GM18508 (cell line): ENCODE measurements at regions not wholly inside any gene's neighbourhood (a gene's known extent, or its start where the extent isn't known, plus 50 kb on each side); places are given as distances from the start of the nearest gene placed in this dataset.
"Not testable (repeated sequence)": the region's sequence is repeated elsewhere in the genome, so short reads cannot be mapped to it uniquely, and the experiment has no call there.

Experiments
- ATAC-seq: cut with Tn5 transposase; IDR thresholded peaks from one replicate; pipeline ENCODE4 v1.9.1; 2021; ENCODE audit warnings: moderate number of reproducible peaks; ENCODE audit not compliant: insufficient read depth, unreplicated experiment

DNA sequence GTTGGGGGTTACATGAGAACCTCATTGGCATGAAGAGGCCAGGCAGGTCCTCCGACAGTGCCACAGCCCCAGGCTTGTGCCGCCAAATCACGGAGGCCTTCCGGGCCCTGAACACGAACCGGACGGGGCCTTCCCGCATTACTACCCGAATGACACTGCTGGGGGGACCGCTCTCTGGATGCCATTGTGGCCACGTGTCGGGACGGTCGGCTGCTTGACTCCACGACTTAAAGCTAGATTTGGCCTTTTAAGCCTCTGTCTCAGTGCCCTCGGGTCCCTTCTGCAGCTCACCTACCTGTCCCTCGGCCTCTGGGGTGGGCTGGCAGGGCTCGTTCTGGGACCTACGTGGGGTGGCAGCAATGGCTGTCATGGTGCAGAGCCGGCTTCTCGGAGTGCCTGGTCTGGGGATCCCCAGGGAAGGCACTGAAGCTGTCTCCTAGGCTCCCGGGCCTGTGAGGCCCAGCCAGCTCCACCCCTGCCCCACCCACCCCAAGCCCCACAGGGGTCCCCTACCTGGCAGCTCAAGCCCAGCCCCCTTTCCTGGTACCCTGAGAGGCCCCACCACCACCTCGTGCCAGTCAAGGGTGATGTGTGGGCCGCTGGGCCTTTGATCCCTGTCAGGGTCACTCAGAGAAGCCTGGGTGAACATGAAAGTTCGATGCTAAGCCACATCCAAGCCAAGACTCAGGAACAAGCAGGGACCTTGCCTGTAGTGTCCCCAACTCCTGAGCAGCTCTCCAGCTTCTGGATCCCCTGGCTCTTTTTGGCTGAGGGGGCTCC is 245.8 kb upstream of the SGCG start:
- ATAC-seq: no peak

DNA sequence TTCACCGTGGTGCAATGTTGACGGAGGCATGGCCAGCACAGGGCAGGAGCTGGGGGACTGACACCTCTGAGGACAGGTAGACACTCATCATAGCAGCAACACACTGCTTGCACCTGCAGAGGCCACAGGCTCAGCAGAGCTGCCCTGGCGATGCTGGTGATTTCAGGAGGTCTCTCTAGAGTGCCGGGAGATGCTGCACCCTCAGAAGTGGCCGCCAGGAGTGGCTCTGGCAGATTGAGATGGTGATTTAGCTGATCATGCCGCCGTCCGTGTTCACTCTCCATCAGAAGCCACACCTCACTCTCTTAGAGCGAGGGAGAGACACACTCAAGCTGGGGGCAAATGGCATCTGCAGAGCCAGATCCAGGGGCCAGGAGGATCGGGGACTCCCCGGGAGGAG is 244.6 kb upstream of the SGCG start:
- ATAC-seq: no peak

DNA sequence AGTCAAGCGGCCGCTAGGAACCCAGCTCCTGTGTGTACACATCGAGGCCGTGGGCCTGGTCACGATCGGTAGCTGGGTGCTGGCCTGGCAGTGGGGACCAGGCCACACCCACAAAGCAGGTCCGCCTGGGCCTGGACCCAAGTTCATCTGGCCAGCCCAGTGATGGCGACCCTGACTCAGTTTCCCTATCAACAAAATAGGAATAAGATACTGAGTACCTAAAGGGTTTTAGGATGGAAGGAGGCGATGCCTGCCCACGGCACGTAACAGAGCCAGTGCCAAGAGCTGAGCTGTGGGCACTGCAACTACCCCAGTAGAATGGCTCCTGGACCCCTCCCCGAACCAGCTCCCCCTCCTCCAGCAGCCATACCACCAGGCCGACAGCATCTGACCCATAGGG is 243.5 kb upstream of the SGCG start:
- ATAC-seq: no peak

DNA sequence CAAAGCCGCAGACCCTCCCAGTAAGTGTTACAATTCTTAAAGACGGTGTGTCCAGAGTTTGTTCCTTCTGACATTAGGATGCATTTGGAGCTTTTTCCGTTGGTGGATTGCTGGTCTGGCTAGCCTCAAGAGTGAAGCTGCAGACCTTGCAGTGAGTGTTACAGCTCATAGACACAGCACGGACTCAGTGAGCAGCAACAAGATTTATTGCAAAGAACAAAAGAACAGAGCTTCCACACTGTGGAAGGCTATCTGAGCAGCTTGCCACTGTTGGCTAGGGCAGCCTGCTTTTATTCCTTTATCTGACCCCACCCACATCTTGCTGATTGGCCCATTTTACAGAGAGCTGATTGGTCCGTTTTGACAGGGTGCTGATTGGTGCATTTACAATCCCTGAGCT is 242.8 kb upstream of the SGCG start:
- no peak for ATAC-seq

DNA sequence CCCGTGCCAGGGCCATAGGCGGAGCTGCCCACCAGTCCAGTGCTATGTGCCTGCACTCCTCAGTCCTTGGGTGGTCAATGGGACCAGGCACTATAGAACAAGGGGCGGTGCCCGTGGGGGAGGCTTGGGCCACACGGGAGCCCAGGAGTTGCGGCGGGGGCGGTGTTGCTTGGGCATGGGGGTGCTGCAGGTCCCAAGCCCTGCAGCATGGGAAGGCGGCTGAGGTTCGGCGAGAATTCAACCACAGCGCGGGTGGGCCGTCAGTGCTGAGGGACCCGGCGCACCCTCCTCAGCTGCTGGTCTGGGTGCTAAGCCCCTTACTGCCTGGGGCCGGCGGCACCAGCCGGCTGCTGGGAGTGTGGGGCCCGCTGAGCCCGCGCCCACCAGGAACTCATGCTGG is 242.2 kb upstream of the SGCG start:
- ATAC-seq: no peak

DNA sequence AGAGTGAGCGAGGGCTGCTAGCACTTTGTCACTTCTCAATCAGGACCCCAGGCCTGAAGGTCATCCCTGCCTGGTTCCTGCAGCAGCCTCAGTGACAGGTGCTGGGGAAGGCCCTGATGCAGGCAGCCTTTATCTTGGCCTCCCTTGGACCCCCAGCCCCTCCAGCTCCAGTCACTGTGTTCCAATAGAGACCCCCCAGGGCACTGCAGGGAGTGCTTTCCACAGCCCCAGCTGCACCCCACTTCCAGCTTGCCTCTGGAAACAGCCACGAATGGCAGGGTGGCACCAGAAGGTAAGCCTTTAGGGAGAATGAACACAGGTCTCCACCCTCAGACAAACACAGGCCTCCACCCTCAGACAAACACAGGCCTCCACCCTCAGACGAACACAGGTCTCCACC is 241.6 kb upstream of the SGCG start:
- ATAC-seq: no peak

DNA sequence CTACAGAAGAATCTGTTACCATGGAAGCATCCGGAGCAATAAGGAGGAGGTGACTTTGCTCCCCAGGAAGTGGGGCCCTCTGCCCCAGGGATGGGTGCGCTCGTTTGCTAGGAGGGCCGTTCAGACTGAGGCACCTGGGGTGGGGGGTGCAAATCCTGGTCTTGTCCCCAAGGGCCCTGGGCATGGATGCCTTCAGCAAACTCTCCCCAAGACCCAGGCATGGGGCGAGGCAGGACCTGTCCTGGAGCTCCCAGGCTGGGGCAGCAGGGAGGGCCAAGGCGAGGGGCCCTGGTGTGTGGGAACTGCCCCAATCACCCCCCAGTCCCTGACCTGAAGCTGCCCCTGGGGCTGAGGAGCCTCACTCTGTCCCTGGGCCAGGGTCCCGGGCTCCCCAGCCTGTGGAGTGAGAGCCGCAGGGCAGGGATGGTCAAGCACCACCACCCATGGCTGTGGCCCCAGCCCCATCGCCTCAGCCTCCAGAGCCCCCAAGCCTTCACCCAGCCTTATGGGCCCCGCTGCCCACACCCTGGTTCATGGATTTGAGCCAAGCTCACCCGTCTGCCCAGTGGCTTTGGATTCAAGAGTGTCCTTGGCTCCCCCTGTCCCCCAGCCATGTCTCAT is 240.6 kb upstream of the SGCG start:
- ATAC-seq: no peak

DNA sequence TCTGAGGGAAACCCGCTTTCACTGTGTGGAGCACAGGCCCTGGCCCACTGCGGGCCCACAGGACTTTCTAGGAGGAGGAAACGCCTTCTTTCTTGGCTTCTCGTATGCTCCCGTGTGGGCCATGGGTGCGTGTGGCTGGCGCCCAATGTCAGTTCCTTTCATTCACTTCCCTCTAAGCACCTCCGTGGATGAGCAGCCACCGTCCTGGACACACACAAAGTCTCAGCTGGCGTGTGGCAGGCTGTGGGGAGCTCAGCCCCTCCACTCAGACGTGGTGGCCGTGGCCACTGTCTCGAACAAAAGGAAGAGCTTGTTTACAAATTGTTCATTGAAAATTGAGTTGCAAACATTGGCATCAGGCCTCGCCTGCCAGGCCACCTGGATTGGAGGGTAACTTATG is 240.0 kb upstream of the SGCG start:
- ATAC-seq: no peak

DNA sequence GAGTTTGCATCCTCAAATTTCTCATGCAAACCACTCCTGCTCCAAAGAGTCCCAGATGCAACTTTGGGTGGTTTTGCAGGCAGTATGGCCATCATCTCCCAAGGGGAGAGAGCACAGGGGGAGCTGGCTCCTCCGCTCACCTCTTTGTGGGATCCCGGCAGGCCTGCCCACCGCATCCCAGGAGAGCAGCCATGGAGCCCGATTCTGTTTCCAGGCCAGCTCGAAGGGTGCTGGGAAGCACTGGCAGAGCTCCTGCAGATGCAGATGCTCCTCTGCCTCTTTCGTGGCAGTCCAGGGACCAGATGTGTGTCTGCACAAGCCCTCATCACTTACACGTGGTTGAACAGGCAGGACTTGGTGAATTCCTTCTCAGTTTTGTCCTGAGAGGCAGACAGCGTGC is 239.3 kb upstream of the SGCG start:
- ATAC-seq: not testable (repeated sequence)

DNA sequence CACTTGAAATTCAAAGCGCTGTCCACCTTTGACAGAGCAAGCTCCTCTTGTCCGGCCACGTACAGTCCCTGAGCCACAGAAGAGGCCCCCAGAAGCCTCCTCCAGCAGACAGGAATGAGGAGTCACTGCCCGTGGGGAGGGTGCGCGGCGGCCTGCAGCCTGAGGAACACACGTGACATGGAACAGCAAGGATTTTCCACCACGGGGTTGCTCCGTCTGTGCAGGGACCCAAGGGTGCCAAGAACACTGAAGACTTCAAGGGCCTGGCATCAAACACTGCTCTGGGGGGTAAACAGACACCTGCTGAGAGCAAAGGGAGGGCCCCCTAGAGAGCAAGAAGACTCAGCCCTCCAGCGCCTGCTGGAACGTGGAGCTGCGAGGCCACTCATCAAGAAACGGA is 237.9 kb upstream of the SGCG start:
- ATAC-seq: not testable (repeated sequence)

DNA sequence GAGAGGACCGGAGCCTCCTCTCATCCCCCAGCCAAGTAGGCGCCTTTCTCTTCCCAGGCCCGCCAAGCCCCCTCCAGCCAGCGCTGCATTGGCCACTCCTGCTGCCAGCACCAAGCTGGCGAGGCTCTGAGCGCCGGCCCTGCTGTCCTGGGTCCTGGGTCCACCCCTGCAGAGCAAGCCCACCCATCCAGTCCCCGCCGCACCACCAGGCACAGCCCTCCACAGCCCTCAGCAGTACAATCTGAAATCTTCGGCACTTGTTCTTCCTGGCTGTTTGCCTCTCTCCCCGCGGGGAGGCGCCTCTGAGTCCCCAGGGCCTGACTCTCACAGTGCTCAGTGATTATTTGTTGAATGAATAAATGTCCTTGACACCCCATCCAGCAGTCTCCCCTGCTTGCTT is 236.4 kb upstream of the SGCG start:
- ATAC-seq: no peak

DNA sequence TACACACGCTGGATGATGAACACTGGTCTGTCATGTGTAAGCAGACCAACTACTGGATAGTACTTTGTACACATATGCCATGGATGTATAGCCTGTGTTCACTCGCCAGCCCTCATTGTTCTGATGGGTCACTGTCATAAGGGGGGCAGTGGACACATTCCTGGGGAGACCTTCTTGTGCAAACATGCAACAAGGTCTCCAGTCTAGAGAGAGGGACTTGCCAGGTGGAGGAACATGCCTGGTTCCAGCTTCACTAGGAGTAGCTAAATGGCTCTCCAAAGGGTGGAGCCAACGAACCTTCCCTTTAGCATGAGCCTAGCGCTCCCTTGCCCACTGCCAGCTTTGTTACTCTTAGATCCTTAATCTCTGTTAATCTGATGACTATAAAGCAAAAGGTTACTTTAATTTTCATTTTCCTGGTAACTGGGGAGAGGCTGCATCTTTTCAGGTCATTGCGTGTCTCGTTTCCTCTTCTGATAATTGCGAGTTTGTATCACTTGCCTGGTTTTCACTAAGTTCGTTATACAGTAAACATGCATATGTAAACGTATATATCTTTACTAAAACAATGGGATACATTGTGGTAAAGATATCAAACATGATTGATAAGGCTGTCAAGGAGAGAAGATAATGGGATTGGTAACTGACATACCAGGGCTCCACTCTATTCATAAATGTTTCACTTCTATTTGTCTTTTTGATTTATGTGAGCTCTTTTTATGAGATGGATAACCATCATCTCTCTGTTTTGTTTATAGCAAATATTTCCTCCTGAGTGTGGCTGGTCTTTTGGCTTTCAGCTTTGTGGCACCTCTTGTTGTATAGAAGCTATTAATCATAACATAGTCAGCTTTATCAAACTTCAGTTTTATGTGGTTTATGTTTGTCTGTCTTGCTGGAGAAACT is 235.2 kb upstream of the SGCG start:
- no peak for ATAC-seq

DNA sequence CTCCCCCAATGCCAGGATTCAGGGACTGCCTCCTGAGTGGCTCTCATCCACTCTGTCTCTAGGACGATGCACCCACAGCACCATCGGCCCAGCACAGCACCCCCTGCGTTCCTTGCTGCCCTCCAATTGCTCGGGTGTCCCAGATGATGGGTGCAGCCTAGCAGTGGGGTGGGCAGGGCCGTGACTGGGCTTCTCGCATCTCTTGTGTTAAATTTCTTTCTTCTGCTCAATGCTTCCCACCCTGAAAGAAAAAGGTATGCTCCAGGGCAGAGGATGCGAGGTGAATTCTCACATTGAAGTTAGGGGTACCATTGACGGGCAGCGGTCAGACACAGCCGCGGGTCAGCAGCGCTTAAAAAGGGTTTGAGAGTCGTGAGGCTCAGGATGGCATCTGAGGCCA is 232.4 kb upstream of the SGCG start:
- no peak for ATAC-seq

DNA sequence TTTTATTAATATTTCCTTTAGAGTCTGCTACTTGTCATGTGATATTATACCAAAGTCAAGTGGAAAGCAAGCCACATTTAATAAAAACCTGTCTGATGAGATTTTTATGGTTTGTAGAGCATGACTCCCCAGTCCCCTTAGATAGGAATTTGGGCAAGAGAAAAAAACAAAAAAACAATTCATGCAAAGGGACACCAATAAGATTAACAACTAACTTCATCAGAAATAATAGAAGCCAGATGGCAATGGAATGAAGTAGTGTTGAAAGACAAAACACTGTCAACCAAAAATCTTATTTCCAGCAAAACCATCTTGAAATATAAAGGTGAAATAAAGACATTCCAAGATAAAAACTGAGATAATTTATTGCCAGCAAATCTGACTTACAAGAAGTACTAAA is 228.8 kb upstream of the SGCG start:
- ATAC-seq: not testable (repeated sequence)

DNA sequence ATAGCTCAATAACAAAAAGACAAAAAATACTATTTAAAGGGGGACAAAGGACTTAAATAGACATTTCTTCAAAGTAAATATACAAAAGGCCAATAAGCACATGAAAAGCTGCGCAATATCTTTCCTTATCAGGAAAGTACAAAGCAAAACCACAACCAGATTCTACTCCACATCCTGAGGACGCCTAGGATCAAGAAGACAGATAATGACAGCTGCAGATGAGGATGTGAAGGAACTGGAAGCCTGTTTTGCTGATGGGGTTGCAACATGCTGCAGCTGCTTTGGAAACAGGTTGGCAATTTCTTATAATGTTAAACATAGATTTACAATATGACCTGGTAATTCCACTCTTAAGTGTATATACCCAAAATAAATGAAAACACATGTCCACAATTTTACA is 225.6 kb upstream of the SGCG start:
- ATAC-seq: not testable (repeated sequence)

DNA sequence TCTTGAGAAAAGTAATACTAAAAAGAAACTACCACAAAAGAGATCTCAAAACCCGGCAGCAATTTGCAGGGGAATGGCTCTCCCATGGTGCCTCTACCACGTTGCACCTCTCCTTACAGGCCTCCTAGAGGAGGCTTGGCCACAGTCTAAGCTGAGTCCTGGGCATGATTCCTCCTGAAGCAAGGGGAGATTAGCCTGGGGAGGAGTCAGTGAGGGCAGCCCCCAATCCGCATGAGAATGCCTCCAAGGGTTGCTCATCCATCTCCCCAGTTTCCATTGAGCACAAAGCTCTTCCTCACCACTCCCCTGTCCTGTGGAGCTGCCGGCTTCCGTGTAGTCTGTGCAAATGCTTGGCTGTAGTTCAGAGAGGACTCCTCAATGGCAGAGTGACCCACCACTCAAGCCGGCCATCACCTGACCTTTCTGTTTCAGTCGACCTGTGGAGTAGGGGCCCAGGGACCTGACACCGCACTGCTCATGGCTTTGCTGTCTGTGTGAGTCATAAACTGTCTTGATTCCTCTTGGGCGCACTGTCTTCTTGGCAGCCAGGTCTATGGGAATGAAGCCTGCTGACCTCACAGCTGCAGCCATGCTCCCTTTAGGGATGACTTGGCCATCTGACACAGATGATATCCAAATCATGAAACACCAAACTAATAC is 224.2 kb upstream of the SGCG start:
- not testable (repeated sequence) for ATAC-seq

DNA sequence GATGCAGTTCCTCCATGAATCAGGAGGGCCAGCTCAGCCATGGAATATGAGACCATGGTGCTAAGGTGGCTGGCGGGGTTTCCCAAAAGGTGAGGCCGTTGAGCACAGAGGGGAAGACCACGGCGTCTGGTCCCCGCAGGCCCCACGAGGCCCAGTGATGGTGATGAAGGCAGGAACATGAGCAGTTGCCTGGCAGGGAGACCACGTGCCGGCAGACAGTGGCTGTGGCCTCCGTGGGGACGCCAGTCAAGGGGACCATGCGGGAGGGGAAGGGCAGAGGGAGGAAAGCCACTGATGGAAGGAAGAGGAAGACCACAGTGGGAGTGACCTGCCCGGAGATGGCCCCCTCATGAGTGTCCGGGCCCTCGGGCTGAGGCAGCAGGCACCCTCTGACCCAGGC is 220.9 kb upstream of the SGCG start:
- not testable (repeated sequence) for ATAC-seq

DNA sequence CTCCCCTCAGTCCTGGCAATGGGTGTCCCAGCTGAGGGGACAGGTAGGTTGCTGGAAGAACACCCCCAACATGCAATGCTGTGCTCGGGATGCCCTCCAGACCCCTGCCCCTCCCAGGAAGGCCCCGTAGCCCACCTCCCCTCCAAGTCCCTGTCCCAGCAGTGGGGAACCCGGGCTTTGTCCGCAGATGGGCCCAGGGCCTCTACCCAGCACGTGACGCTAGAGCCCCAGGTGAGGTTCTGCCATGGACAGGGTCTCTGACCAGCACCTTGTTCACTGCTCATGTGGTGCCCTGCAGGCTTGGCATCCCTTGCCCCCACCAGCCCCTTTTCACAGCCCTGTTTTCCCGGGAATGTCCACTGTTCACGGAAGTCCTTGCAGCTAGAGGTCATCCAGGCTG is 220.0 kb upstream of the SGCG start:
- ATAC-seq: no peak

DNA sequence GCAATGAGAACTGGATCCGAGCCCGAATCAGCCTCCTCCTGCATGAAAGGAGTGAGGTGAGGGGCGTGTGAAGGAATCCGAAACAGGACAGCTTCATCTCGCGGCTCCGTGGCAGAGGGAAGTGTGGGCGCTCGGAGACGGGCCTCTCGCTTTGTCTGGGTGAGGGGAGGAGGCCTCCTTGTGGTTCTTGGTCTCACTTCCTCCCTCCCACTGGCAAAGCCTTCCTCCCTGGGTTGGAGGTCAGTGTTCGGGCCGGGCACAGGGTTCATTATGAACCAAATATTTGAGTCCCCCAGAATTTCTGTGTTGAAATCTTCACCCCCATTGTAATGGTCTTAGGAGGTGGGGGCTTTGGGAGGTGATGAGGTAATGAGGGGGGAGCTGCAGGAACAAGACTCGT is 219.4 kb upstream of the SGCG start:
- not testable (repeated sequence) for ATAC-seq

DNA sequence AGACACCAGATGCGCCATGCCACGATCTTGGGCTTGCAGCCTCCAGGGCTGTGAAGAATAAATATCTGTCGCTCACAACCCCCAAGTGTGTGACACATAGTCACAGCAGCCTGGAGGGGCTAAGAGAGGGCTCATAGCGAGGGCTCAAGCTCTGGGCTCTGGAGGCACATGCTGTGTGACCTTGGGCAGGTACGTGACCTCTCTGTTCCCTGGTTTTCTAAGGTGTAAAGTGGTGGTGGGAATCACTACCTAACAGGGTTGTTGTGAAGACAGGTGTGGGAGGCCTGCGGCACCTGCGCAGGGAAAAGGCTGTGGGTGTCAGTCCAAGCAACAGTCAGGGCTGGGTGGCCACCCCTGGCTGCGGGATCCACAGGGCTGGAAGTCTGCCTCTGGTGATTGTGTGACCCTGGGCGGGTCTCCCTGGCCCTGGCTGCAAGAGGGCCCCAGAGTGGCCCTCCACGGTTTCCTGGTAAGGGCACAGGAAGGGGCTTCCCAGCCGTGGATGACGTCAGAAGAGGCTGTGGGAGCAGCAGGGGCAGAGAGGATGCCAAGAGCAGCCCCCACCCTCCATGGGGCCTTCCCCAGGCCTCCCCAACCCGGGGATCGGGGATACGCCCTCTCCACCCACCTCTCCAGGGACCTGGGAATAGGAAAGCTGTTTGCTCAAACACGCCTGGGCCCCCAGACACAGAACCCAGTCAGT is 218.8 kb upstream of the SGCG start:
- no peak for ATAC-seq
